ENCODE measurements at regions not wholly inside any gene's neighbourhood (a gene's known extent, or its start where the extent isn't known, plus 50 kb on each side); places are given as distances from the start of the nearest gene placed in this dataset.

DNA sequence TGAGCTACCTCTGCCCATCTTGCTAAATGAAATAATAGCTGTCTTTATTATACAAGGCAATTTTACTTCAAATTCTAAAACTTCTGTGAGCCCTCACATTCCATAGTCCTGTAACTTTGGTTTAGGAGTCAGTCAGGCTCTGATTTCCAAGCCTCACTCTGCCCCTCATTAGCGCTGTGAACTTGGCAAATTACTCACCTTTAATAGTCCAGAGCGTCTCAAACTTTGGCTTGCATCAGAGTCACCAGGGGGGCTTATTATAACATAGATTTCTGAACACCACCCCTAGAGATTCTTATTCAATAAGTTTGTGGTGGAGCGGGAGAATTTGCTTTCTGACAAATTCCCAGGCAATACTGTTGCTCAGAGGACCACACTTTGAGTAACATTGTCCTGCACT is 126.2 kb upstream of the FGGY start:
- TF ChIP-seq, protein P1, sequence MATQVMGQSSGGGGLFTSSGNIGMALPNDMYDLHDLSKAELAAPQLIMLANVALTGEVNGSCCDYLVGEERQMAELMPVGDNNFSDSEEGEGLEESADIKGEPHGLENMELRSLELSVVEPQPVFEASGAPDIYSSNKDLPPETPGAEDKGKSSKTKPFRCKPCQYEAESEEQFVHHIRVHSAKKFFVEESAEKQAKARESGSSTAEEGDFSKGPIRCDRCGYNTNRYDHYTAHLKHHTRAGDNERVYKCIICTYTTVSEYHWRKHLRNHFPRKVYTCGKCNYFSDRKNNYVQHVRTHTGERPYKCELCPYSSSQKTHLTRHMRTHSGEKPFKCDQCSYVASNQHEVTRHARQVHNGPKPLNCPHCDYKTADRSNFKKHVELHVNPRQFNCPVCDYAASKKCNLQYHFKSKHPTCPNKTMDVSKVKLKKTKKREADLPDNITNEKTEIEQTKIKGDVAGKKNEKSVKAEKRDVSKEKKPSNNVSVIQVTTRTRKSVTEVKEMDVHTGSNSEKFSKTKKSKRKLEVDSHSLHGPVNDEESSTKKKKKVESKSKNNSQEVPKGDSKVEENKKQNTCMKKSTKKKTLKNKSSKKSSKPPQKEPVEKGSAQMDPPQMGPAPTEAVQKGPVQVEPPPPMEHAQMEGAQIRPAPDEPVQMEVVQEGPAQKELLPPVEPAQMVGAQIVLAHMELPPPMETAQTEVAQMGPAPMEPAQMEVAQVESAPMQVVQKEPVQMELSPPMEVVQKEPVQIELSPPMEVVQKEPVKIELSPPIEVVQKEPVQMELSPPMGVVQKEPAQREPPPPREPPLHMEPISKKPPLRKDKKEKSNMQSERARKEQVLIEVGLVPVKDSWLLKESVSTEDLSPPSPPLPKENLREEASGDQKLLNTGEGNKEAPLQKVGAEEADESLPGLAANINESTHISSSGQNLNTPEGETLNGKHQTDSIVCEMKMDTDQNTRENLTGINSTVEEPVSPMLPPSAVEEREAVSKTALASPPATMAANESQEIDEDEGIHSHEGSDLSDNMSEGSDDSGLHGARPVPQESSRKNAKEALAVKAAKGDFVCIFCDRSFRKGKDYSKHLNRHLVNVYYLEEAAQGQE (IDR thresholded peaks at IDR 0.05; ENCODE audit: insufficient read depth in 1 of 2, low read depth in 2 of 2, low read length in 2 of 2) = no peak
- TF ChIP-seq POLR2AphosphoS5 (IDR thresholded peaks at IDR 0.05; ENCODE audit: low read depth, low read length) (no peak), SIN3A (IDR thresholded peaks at IDR 0.05; ENCODE audit: borderline replicate concordance, insufficient read depth, low read length) (no peak), TAF1 (IDR thresholded peaks at IDR 0.05; ENCODE audit: borderline replicate concordance, insufficient read depth, low read length) (no peak)

Measured in PFSK-1 (cell line).